Lower leg skin (tissue), 3 donors: ENCODE measurements at regions not wholly inside any gene's neighbourhood (a gene's known extent, or its start where the extent isn't known, plus 50 kb on each side); places are given as distances from the start of the nearest gene placed in this dataset.

Experiments
- CTCF ChIP-seq, 3 donors: fragments of 450-650 bp; IDR thresholded peaks; one replicate each; pipeline ENCODE4 v1.5.1; 2016; ENCODE audit warnings: antibody characterized with exemption in 3 of 3, mild to moderate bottlenecking in 3 of 3, moderate library complexity in 2 of 3
- POLR2A ChIP-seq, 2 donors: fragments of 450-650 bp; IDR thresholded peaks; one replicate each; pipeline ENCODE4 v1.6.1; 2016 to 2017; ENCODE audit warnings: antibody characterized with exemption in 2 of 2, mild to moderate bottlenecking in 1 of 2, moderate library complexity in 1 of 2

- TF ChIP-seq CTCF (IDR thresholded peaks at IDR 0.05) (no peak), POLR2A (IDR thresholded peaks at IDR 0.05) (no peak)
Observed at GRCh38 chr14:66434464-66434863, 51.7 kb upstream of the CCDC196 start.
